Epidermal melanocyte (primary cell): ENCODE measurements at regions not wholly inside any gene's neighbourhood (a gene's known extent, or its start where the extent isn't known, plus 50 kb on each side); places are given as distances from the start of the nearest gene placed in this dataset.

Experiments used
- DNase-seq: peaks from one replicate; pipeline ENCODE4 v3.0.0; 2011; ENCODE audit warnings: low spot score; ENCODE audit not compliant: insufficient read length

GRCh38 chr6:1514078-1514477, 95.6 kb upstream of the FOXC1 start:
- DNase-seq = no peak

GRCh38 chr6:1515280-1515679, 94.4 kb upstream of the FOXC1 start:
- no peak for DNase-seq

- DNase-seq = no peak
Observed at GRCh38 chr6:1515781-1516180, 93.9 kb upstream of the FOXC1 start.

- no peak for DNase-seq
Observed at GRCh38 chr6:1516742-1517520, 92.8 kb upstream of the FOXC1 start.

GRCh38 chr6:1518855-1519254, 90.9 kb upstream of the FOXC1 start:
- DNase-seq = no peak

- no peak for DNase-seq
Observed at GRCh38 chr6:1519597-1519996, 90.1 kb upstream of the FOXC1 start.

- no peak for DNase-seq
Observed at GRCh38 chr6:1522779-1523178, 86.9 kb upstream of the FOXC1 start.

GRCh38 chr6:1524040-1524480, 85.7 kb upstream of the FOXC1 start:
- DNase-seq = no peak

- no peak for DNase-seq
Observed at GRCh38 chr6:1525364-1526038, 84.2 kb upstream of the FOXC1 start.

- no peak for DNase-seq
Observed at GRCh38 chr6:1526398-1527072, 83.2 kb upstream of the FOXC1 start.

- DNase-seq = peak; percentile 81
Observed at GRCh38 chr6:1527073-1527457, 82.7 kb upstream of the FOXC1 start.

GRCh38 chr6:1535295-1535694, 74.4 kb upstream of the FOXC1 start:
- DNase-seq = no peak

- no peak for DNase-seq
Observed at GRCh38 chr6:1536526-1537429, 72.9 kb upstream of the FOXC1 start.

GRCh38 chr6:1538369-1538768, 71.3 kb upstream of the FOXC1 start:
- DNase-seq = no peak

- no peak for DNase-seq
Observed at GRCh38 chr6:1538810-1539478, 70.8 kb upstream of the FOXC1 start.

GRCh38 chr6:1540864-1541521, 68.7 kb upstream of the FOXC1 start:
- no peak for DNase-seq

GRCh38 chr6:1542335-1542734, 67.4 kb upstream of the FOXC1 start:
- DNase-seq = no peak

GRCh38 chr6:1542764-1543163, 67.0 kb upstream of the FOXC1 start:
- DNase-seq = no peak

GRCh38 chr6:1544000-1544399, 65.7 kb upstream of the FOXC1 start:
- DNase-seq = no peak

GRCh38 chr6:1544603-1545002, 65.1 kb upstream of the FOXC1 start:
- no peak for DNase-seq
